Ishikawa (cell line): ENCODE measurements at regions not wholly inside any gene's neighbourhood (a gene's known extent, or its start where the extent isn't known, plus 50 kb on each side); places are given as distances from the start of the nearest gene placed in this dataset.

ENCODE experiments used
- CEBPB ChIP-seq: IDR thresholded peaks from 2 replicates; pipeline ENCODE4 v1.6.1; 2012
- CREB1 ChIP-seq: IDR thresholded peaks from 2 replicates; pipeline ENCODE4 v1.6.1; 2012; ENCODE audit warnings: low read depth
- EGR1 ChIP-seq: IDR thresholded peaks from 2 replicates; pipeline ENCODE4 v1.6.1; 2012
- EP300 ChIP-seq: IDR thresholded peaks from 2 replicates; pipeline ENCODE4 v1.6.1; 2012; ENCODE audit warnings: borderline replicate concordance
- FOXM1 ChIP-seq: IDR thresholded peaks from 2 replicates; pipeline ENCODE4 v1.6.1; 2012; ENCODE audit warnings: low read depth, borderline replicate concordance
- MAX ChIP-seq: IDR thresholded peaks from 2 replicates; pipeline ENCODE4 v1.6.1; 2012
- NFIC ChIP-seq: IDR thresholded peaks from 2 replicates; pipeline ENCODE4 v1.6.1; 2012
- RAD21 ChIP-seq: IDR thresholded peaks from 2 replicates; pipeline ENCODE4 v1.6.1; 2012; ENCODE audit warnings: low read depth
- REST ChIP-seq: IDR thresholded peaks from 2 replicates; pipeline ENCODE4 v1.6.1; 2012; ENCODE audit warnings: low read depth, mild to moderate bottlenecking
- TAF1 ChIP-seq: IDR thresholded peaks from 2 replicates; pipeline ENCODE4 v1.6.1; 2012; ENCODE audit warnings: low read depth, mild to moderate bottlenecking
- TCF12 ChIP-seq: IDR thresholded peaks from 2 replicates; pipeline ENCODE4 v1.6.1; 2012; ENCODE audit warnings: low read depth
- TEAD4 ChIP-seq: IDR thresholded peaks from 2 replicates; pipeline ENCODE4 v1.6.1; 2012
- USF1 ChIP-seq: IDR thresholded peaks from 2 replicates; pipeline ENCODE4 v1.6.1; 2012
- ZBTB7A ChIP-seq: IDR thresholded peaks from 2 replicates; pipeline ENCODE4 v1.6.1; 2012; ENCODE audit warnings: low read depth

GRCh38 chr5:2353871-2354440, 397.5 kb downstream of the IRX2 start:
- TF ChIP-seq USF1 (no peak), EP300 (no peak), NFIC (no peak), ZBTB7A (no peak)

GRCh38 chr5:2353211-2353610, 398.3 kb downstream of the IRX2 start:
- TF ChIP-seq NFIC, result no peak
- no peak for TF ChIP-seq USF1
- TF ChIP-seq REST, result no peak
- TF ChIP-seq MAX, result no peak
- TF ChIP-seq FOXM1, result no peak
- no peak for TF ChIP-seq CREB1
- TF ChIP-seq TEAD4, result no peak
- no peak for TF ChIP-seq EP300
- TF ChIP-seq RAD21, result no peak

- TF ChIP-seq RAD21 (no peak), CREB1 (no peak), ZBTB7A (no peak)
Observed at GRCh38 chr5:2352101-2352861, 399.2 kb downstream of the IRX2 start.

GRCh38 chr5:2338686-2339085, 412.8 kb downstream of the IRX2 start:
- no peak for TF ChIP-seq CEBPB
- no peak for TF ChIP-seq TAF1
- TF ChIP-seq USF1, result no peak
- TF ChIP-seq RAD21, result no peak
- no peak for TF ChIP-seq CREB1
- TF ChIP-seq TCF12, result no peak
- no peak for TF ChIP-seq ZBTB7A
- no peak for TF ChIP-seq FOXM1
- TF ChIP-seq EGR1, result no peak
- no peak for TF ChIP-seq EP300
- no peak for TF ChIP-seq MAX
- no peak for TF ChIP-seq REST
- no peak for TF ChIP-seq NFIC
- TF ChIP-seq TEAD4, result no peak

- TF ChIP-seq ZBTB7A, result no peak
Observed at GRCh38 chr5:2335733-2336515, 415.6 kb downstream of the IRX2 start.

- no peak for TF ChIP-seq EP300
Observed at GRCh38 chr5:2335125-2335732, 416.2 kb downstream of the IRX2 start.
